ENCODE measurements at regions not wholly inside any gene's neighbourhood (a gene's known extent, or its start where the extent isn't known, plus 50 kb on each side); places are given as distances from the start of the nearest gene placed in this dataset.
"Not testable (repeated sequence)": the region's sequence is repeated elsewhere in the genome, so short reads cannot be mapped to it uniquely, and the experiment has no call there.

DNA sequence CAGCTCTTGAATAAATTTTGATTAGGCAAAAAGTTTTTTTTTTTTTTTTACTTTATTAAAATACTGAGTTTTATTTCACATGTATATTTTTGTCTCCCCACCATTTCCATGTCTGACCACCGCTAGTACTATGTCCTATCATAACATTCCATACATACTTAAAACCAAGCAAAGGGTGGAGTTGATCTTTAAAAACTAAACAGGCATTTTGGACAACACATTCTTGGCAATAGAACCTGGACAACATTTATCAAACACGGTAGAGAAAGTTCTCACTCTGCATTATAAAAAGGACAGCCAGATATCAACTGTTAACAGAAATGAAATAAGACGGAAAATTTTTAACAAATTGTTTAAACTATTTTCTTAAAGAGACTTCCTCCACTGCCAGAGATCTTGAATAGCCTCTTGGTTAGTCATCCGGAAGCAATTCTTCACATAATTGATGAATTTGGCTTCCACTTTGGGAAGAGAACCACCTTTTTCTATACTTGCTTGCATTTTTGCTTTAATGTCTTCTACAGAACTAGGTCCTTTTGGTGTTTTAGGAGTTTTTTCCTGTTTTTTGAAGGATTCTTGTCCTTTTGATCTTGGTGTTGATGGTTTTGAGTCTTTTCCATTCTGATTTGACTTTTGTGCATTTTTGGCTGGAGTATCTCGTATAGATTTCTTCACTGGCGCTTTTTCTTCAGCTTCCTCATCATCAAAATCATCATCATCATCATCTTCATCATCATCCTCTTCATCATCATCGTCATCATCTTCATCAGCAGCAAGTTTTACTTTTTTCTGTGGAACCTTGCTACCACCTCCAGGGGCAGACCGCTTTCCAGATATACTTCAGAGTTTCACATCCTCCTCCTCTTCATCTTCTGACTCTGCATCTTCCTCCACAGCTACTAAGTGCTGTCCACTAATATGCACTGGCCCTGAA, 58.7 kb downstream of the POU5F2 start:
- not testable (repeated sequence) for H3K27ac ChIP-seq

DNA sequence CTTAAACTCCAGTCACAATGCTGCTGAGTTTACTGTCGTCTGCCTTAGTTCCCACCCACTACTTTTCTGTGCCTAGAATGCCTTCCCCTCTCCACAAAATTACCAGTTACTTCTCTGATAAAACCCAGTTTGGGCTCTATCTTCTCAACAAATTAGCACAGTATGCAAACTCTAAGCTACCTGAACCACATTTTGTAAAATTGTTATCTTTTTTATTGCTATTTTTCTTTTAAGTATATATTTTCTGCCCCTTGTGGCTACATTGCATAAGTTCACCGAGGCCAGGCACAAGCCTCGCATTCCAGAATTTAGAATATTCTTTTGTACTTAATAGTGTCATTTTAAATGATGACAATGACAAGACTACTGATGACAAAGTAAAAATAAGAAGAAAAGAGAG, 60.0 kb downstream of the POU5F2 start:
- no peak overlapping the region for H3K27ac ChIP-seq
- no peak for TF ChIP-seq ZFX (IDR thresholded peaks at IDR 0.05; ENCODE audit: borderline replicate concordance)
- TF ChIP-seq, protein P1, sequence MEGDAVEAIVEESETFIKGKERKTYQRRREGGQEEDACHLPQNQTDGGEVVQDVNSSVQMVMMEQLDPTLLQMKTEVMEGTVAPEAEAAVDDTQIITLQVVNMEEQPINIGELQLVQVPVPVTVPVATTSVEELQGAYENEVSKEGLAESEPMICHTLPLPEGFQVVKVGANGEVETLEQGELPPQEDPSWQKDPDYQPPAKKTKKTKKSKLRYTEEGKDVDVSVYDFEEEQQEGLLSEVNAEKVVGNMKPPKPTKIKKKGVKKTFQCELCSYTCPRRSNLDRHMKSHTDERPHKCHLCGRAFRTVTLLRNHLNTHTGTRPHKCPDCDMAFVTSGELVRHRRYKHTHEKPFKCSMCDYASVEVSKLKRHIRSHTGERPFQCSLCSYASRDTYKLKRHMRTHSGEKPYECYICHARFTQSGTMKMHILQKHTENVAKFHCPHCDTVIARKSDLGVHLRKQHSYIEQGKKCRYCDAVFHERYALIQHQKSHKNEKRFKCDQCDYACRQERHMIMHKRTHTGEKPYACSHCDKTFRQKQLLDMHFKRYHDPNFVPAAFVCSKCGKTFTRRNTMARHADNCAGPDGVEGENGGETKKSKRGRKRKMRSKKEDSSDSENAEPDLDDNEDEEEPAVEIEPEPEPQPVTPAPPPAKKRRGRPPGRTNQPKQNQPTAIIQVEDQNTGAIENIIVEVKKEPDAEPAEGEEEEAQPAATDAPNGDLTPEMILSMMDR (IDR thresholded peaks at IDR 0.05) = peak; percentile 25; the same call in 1 of the 2 replicates

DNA sequence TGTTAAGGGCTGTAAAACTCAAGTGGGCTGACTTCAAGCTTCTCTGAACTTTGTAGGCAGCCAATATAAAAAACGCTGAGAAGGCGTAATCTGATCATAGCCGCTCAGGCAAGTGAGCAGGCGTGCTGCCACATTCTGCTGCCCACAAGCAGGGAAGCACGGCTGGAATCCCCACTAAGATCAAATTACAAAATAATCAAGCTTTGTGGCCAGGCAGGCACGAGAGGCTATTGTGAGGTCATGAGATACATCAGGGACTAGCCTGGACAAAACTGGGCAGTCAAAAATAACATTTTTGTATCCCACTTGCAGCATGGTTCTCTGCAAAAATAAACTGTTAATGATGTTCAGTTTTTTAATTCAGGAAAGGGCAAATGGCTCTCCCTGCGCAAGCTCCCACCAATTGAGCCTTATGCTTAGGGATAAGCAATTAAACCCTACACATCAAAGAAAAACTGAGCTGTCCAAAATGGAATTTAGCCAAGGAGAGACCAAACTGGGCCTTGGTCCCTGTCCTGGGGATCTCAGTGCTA, 64.0 kb downstream of the POU5F2 start:
- TF ChIP-seq, protein P1 (IDR thresholded peaks at IDR 0.05) = no peak
- no peak for TF ChIP-seq ZFX (IDR thresholded peaks at IDR 0.05; ENCODE audit: borderline replicate concordance)
- no peak overlapping the region for H3K27ac ChIP-seq

DNA sequence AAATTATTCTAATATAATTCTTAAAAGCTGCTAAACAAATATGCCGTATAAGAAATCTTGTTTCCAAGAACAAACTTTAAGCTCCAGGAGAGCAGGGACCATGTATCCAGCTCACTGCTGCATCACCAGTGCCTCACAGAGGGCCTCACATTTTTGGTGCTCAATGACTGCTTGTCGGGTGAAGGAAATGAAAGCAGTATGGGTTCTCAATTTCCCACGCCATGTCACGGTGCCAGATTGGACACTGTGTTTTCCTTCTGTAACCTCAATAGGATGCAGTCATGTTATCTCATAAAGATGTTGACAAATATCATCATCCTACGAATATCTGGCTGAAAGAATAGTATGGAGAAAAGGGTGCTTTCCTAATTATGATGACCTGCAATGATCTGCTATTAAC, 64.7 kb downstream of the POU5F2 start:
- peak overlapping the region; percentile 70; the same call in 1 of the 2 replicates for H3K27ac ChIP-seq
- TF ChIP-seq, protein P1 (IDR thresholded peaks at IDR 0.05) = no peak
- TF ChIP-seq ZFX (IDR thresholded peaks at IDR 0.05; ENCODE audit: borderline replicate concordance) = no peak

DNA sequence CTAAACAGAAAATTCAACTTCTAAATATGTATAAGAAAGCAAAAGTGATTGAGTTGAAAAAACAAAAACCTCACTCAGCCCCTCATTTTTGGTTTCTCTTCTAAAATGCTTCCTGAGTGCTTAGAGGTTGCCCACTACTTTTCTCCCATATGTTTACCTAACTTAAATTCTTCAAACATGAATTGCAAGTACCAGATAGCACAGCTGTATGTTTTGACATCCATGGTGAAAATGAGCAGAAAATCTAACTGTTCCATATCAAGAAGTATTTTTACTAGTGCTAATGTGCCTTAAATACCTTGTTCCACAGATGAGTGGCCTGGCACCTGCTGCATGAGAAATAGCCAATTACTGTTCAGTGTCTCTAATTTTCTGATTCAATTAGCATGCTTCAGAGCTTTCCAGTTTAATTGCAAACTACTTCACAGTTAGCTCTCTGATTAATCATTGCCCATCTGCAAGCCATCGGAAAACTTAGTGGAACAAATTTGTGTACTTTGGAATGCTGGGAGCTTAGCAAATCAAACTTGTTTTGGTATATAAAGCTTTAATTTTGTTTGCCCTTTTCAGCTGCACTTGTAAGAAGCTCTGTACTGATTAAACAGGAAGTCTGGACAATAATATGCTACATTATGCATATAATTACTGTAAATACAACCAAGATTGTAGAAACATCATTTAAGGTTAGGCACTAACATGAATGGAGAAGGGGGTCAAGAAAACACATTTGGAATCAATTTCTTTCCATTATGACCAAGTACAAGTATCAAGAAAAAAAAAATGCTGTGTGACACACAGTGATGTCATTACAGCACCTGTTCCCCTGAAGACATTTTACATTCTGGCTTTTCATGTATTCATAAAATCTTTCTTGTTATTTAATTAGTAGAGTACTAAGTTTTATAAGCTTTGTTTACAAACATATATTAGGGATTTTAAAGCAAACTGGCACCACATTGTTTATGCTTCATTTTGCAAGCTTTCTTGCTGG, 65.6 kb downstream of the POU5F2 start:
- H3K27ac ChIP-seq = peak overlapping the region; percentile 70
- TF ChIP-seq, protein P1 (IDR thresholded peaks at IDR 0.05) = no peak
- no peak for TF ChIP-seq ZFX (IDR thresholded peaks at IDR 0.05; ENCODE audit: borderline replicate concordance)

DNA sequence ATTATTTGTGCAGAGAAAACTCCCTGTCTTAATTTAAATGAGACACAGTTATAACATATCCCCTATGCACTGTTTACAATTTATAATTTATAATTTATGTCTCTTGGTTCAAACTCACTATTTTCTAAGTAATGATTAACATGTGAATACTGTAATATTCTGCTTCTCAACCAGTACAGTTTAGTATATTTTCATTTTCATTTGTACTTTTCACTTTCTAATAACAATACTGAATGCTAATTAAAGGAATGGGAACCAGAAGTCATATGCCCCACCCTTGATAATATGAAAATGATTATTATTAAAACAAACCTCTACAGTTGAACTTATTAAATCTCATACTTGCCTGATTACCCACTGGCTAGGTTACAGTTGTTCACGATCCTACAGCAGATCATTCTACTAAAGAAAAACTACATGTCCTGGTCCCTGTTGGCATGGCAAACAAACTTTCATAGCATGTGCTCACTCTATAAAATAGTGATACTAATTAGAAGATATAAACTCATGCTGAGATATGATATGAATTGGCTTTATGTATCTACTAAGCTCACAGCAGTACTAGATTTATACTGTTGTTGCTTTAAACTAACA, 66.4 kb downstream of the POU5F2 start:
- peak overlapping the region; percentile 70 for H3K27ac ChIP-seq
- TF ChIP-seq, protein P1 (IDR thresholded peaks at IDR 0.05) = no peak
- no peak for TF ChIP-seq ZFX (IDR thresholded peaks at IDR 0.05; ENCODE audit: borderline replicate concordance)

DNA sequence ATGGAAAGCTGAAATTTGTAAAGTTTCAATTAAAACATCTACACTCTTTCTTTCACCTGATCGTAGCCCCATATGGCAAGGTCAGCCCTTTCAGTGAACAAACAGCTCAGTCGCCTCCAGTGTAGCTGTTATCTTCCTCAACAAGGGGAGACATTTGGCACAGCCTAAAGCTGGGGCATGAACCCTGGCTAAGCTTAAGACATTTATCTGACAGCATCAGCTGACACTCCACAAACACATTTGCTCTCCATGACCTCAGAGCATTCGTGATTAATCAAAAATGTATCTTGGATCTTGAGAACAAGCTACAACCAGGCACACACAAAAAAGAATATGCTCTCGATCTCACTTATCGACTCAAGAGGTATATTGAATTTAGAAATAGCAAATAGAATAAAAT, 67.3 kb downstream of the POU5F2 start:
- H3K27ac ChIP-seq = no peak overlapping the region
- TF ChIP-seq ZFX (IDR thresholded peaks at IDR 0.05; ENCODE audit: borderline replicate concordance) = no peak
- TF ChIP-seq, protein P1 (IDR thresholded peaks at IDR 0.05) = no peak
